ENCODE measurements at regions not wholly inside any gene's neighbourhood (a gene's known extent, or its start where the extent isn't known, plus 50 kb on each side); places are given as distances from the start of the nearest gene placed in this dataset.

GRCh38 chr20:58011947-58012610, 216.4 kb downstream of the ANKRD60 start:
- no peak for DNase-seq

- no peak for DNase-seq
These were observed 217.1 kb downstream of the ANKRD60 start for GRCh38 chr20:58011106-58011946.

- DNase-seq, result no peak
These were observed 217.8 kb downstream of the ANKRD60 start for GRCh38 chr20:58010666-58011065.

GRCh38 chr20:58010186-58010585, 218.3 kb downstream of the ANKRD60 start:
- DNase-seq, result no peak

GRCh38 chr20:58008866-58009265, 219.6 kb downstream of the ANKRD60 start:
- DNase-seq, result no peak

- DNase-seq, result no peak
These were observed 220.0 kb downstream of the ANKRD60 start for GRCh38 chr20:58008413-58008812.

GRCh38 chr20:58007947-58008346, 220.5 kb downstream of the ANKRD60 start:
- DNase-seq, result no peak

- no peak for DNase-seq
These were observed 221.8 kb downstream of the ANKRD60 start for GRCh38 chr20:58006346-58007316.

GRCh38 chr20:58005581-58006345, 222.7 kb downstream of the ANKRD60 start:
- DNase-seq, result no peak

GRCh38 chr20:58004900-58005299, 223.6 kb downstream of the ANKRD60 start:
- no peak for DNase-seq

GRCh38 chr20:58004146-58004545, 224.3 kb downstream of the ANKRD60 start:
- no peak for DNase-seq

GRCh38 chr20:58003525-58003924, 224.9 kb downstream of the ANKRD60 start:
- DNase-seq, result no peak

- no peak for DNase-seq
These were observed 225.6 kb downstream of the ANKRD60 start for GRCh38 chr20:58002901-58003300.

- no peak for DNase-seq
These were observed 226.5 kb downstream of the ANKRD60 start for GRCh38 chr20:58001946-58002345.

- DNase-seq, result no peak
These were observed 227.1 kb downstream of the ANKRD60 start for GRCh38 chr20:58001381-58001780.

- DNase-seq, result no peak
These were observed 227.6 kb downstream of the ANKRD60 start for GRCh38 chr20:58000861-58001260.

GRCh38 chr20:57999465-58000111, 228.9 kb downstream of the ANKRD60 start:
- DNase-seq, result no peak

- DNase-seq, result no peak
These were observed 229.4 kb downstream of the ANKRD60 start for GRCh38 chr20:57998981-57999464.

- DNase-seq, result no peak
These were observed 230.2 kb downstream of the ANKRD60 start for GRCh38 chr20:57998276-57998675.

GRCh38 chr20:57996936-57997890, 231.2 kb downstream of the ANKRD60 start:
- DNase-seq, result no peak
